Caco-2 (cell line): ENCODE measurements at regions not wholly inside any gene's neighbourhood (a gene's known extent, or its start where the extent isn't known, plus 50 kb on each side); places are given as distances from the start of the nearest gene placed in this dataset.

ENCODE experiments used
- BruUV-seq: library from RNA; stranded (reverse); fragments of 400-500 nt; replicated peaks from 2 replicates; lab custom pipeline; 2021; lab: Mats Ljungman, UMichigan
- CTCF ChIA-PET: fragments of 300-600 bp; sonication (Branson Sonifier 250); formaldehyde crosslinking; loops from one replicate; lab custom pipeline; 2022; ENCODE audit warnings: antibody characterized with exemption; lab: Charles Lee
- POLR2A ChIA-PET: fragments of 300-600 bp; sonication (Branson Sonifier 250); formaldehyde crosslinking; loops from one replicate; lab custom pipeline; 2022; ENCODE audit warnings: antibody characterized with exemption; lab: Charles Lee
- DNase-seq, 2 experiments: peaks; one replicate each; pipeline versions ENCODE4 v3.0.0 to v3.0.0-alpha.2; 2020 to 2022
- H3K27me3 ChIP-seq: replicated peaks from 2 replicates; pipeline ENCODE4 v1.6.0; 2011; ENCODE audit warnings: low read length; ENCODE audit not compliant: control insufficient read depth, insufficient read depth
- H3K36me3 ChIP-seq: 2 replicates; pipeline ENCODE4 v1.5.1; 2011; ENCODE audit warnings: low read length; ENCODE audit not compliant: control insufficient read depth, insufficient read depth
- H3K4me1 ChIP-seq: fragments of 250-450 bp; sonication (Bioruptor Pico); 2 replicates; pipeline ENCODE4 v1.5.1; 2020; ENCODE audit warnings: mild to moderate bottlenecking
- H3K4me3 ChIP-seq: 2 replicates; pipeline ENCODE4 v1.5.1; 2011; ENCODE audit warnings: low read depth, mild to moderate bottlenecking, control low read depth, low read length
- H3K9me3 ChIP-seq: fragments of 250-450 bp; sonication (Bioruptor Pico); 2 replicates; pipeline ENCODE4 v1.5.1; 2020; ENCODE audit warnings: mild to moderate bottlenecking, moderate library complexity
- H3K27ac Mint-ChIP-seq: one replicate; pipeline ENCODE4 v1.8.0; 2022; ENCODE audit warnings: mixed read lengths; ENCODE audit not compliant: unreplicated experiment
- H3K27me3 Mint-ChIP-seq: one replicate; pipeline ENCODE4 v1.8.0; 2022; ENCODE audit warnings: mixed read lengths; ENCODE audit not compliant: insufficient read depth, unreplicated experiment
- H3K36me3 Mint-ChIP-seq: one replicate; pipeline ENCODE4 v1.8.0; 2022; ENCODE audit warnings: mild to moderate bottlenecking, mixed read lengths; ENCODE audit not compliant: insufficient read depth, unreplicated experiment
- H3K4me1 Mint-ChIP-seq: one replicate; pipeline ENCODE4 v1.8.0; 2022; ENCODE audit warnings: low read depth, mixed read lengths; ENCODE audit not compliant: unreplicated experiment
- H3K4me3 Mint-ChIP-seq: one replicate; pipeline ENCODE4 v1.8.0; 2022; ENCODE audit warnings: mild to moderate bottlenecking, moderate library complexity, mixed read lengths; ENCODE audit not compliant: unreplicated experiment
- H3K9me3 Mint-ChIP-seq: one replicate; pipeline ENCODE4 v1.8.0; 2022; ENCODE audit warnings: mixed read lengths; ENCODE audit not compliant: unreplicated experiment
- intact Hi-C: fragments of 100-400 bp; cut with micrococcal nuclease; formaldehyde crosslinking; loops from one replicate; pipeline ENCODE4 v1.10.0; 2022; ENCODE audit not compliant: unreplicated experiment
- TF ChIP-seq, protein P1 (sequence below), 2 experiments: fragments of 200-600 bp in 1 of 2; IDR thresholded peaks; 1 replicate in 1 of 2; 2 replicates in 1 of 2; pipeline versions ENCODE4 v1.5.1 to v1.8.0; 2011 to 2022; ENCODE audit warnings: antibody characterized with exemption in 1 of 2, control low read depth in 1 of 2, inconsistent platforms in 1 of 2, low read depth in 1 of 2, low read length in 1 of 2, mild to moderate bottlenecking in 1 of 2, moderate library complexity in 1 of 2; ENCODE audit not compliant: insufficient read depth in 1 of 2, severe bottlenecking in 1 of 2, unreplicated experiment in 1 of 2

DNA sequence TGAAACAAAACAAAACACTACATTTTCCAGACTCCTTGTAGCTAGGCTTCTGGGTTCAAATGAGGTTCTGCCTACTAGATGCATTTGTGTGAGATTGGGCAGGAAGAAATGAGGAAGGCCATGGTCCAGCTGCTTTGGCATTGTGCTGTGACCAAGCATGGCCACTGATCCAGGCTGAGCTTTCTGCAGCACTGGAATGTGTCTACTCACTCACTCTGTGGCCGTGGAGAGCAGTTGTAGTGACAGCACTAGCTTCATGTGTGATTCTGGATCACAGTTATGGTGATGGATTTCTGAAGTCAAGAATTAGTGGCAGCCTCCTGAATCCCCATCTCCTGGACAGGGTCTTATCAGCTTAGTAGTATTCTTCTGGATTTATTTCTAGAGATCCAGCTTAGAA is 358.9 kb downstream of the GPAT3 start:
- no peak for DNase-seq
- intact Hi-C loops: no loop called here
- Histone ChIP-seq H3K36me3 (no peaks in the 10 kb centered on the region), H3K9me3 (no peaks in the 10 kb centered on the region), H3K27me3 (no peaks in the 10 kb centered on the region), H3K4me1 (no peaks in the 10 kb centered on the region), H3K4me3 (no peak overlapping the region)
- Mint-ChIP-seq H3K27ac (no peak overlapping the region), H3K27me3 (peaks cover 15% of the 10 kb centered on the region), H3K4me1 (no peaks in the 10 kb centered on the region), H3K4me3 (no peak overlapping the region), H3K9me3 (no peaks in the 10 kb centered on the region), H3K36me3 (no peaks in the 10 kb centered on the region)
- ChIA-PET CTCF (no interaction called here), POLR2A (no interaction called here)
- no TSS peak for BruUV-seq
- TF ChIP-seq, protein P1, sequence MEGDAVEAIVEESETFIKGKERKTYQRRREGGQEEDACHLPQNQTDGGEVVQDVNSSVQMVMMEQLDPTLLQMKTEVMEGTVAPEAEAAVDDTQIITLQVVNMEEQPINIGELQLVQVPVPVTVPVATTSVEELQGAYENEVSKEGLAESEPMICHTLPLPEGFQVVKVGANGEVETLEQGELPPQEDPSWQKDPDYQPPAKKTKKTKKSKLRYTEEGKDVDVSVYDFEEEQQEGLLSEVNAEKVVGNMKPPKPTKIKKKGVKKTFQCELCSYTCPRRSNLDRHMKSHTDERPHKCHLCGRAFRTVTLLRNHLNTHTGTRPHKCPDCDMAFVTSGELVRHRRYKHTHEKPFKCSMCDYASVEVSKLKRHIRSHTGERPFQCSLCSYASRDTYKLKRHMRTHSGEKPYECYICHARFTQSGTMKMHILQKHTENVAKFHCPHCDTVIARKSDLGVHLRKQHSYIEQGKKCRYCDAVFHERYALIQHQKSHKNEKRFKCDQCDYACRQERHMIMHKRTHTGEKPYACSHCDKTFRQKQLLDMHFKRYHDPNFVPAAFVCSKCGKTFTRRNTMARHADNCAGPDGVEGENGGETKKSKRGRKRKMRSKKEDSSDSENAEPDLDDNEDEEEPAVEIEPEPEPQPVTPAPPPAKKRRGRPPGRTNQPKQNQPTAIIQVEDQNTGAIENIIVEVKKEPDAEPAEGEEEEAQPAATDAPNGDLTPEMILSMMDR (IDR thresholded peaks at IDR 0.05; ENCODE audit: insufficient read depth in 1 of 2, low read depth in 1 of 2, low read length in 1 of 2, severe bottlenecking in 1 of 2, unreplicated experiment in 1 of 2): no peak

DNA sequence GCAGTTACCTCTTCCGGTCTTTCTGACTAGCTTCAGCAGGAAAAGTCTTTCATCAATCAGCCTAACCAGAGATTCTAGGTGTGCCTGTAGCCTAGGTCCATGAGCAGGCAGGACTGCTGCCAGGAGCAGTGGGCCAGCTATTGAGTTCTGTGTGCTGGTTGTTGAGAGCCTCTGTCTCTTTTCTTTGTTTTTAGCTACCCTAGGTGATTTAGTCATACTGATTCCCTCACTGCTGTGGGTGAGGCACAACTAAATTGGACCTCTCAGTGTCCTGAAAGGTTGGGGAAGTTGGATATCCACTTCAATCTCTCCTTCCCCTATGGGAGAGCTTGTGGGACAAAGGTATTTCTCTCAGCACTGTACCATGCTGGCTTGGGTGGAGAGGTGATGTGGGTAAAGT is 354.9 kb downstream of the GPAT3 start:
- no TSS peak for BruUV-seq
- Histone ChIP-seq H3K4me1 (no peaks in the 10 kb centered on the region), H3K4me3 (no peak overlapping the region), H3K27me3 (no peaks in the 10 kb centered on the region), H3K9me3 (no peaks in the 10 kb centered on the region), H3K36me3 (no peaks in the 10 kb centered on the region)
- Mint-ChIP-seq H3K4me3 (no peak overlapping the region), H3K36me3 (no peaks in the 10 kb centered on the region), H3K27ac (no peak overlapping the region), H3K4me1 (no peaks in the 10 kb centered on the region), H3K9me3 (no peaks in the 10 kb centered on the region), H3K27me3 (peaks cover 12% of the 10 kb centered on the region)
- ChIA-PET CTCF (no interaction called here), POLR2A (no interaction called here)
- TF ChIP-seq, protein P1 (IDR thresholded peaks at IDR 0.05; ENCODE audit: insufficient read depth in 1 of 2, low read depth in 1 of 2, low read length in 1 of 2, severe bottlenecking in 1 of 2, unreplicated experiment in 1 of 2): no peak
- intact Hi-C loops: no loop called here
- DNase-seq: no peak

DNA sequence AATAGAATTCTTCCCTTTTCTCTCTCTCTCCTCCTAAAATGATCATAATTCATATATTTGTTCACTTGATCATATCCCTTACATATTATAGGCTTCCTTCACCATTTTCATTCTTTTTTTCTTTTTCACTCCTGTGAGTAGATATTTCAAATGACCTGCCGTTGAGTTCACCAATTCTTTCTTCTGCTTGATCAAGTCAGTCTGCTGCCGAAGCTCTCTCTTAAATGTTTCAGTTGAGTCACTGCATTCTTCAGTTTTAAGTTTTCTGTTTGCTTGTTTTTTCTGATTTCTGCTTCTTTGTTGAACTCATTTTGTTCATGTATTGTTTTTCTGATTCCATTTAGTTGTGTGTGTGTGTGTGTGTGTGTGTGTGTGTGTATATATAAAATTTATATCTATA is 354.3 kb downstream of the GPAT3 start:
- ChIA-PET POLR2A (no interaction called here), CTCF (no interaction called here)
- intact Hi-C loops: no loop called here
- no peak for DNase-seq
- no peaks in the 10 kb centered on the region for H3K9me3 ChIP-seq
- Mint-ChIP-seq H3K9me3 (no peaks in the 10 kb centered on the region), H3K27me3 (peaks cover 15% of the 10 kb centered on the region), H3K4me3 (no peak overlapping the region), H3K27ac (no peak overlapping the region), H3K4me1 (no peaks in the 10 kb centered on the region), H3K36me3 (no peaks in the 10 kb centered on the region)
- no peaks in the 10 kb centered on the region for H3K36me3 ChIP-seq
- TF ChIP-seq, protein P1 (IDR thresholded peaks at IDR 0.05; ENCODE audit: insufficient read depth in 1 of 2, low read depth in 1 of 2, low read length in 1 of 2, severe bottlenecking in 1 of 2, unreplicated experiment in 1 of 2): no peak
- no peaks in the 10 kb centered on the region for H3K27me3 ChIP-seq
- no TSS peak for BruUV-seq
- H3K4me3 ChIP-seq: no peak overlapping the region
- H3K4me1 ChIP-seq: no peaks in the 10 kb centered on the region
